Fibroblast of lung (primary cell): ENCODE measurements at regions not wholly inside any gene's neighbourhood (a gene's known extent, or its start where the extent isn't known, plus 50 kb on each side); places are given as distances from the start of the nearest gene placed in this dataset.

Experiments
- EZH2 ChIP-seq: IDR thresholded peaks from 2 replicates; pipeline ENCODE4 v1.5.1; 2012; ENCODE audit warnings: low read length, control low read depth, mild to moderate bottlenecking; ENCODE audit errors: missing control alignments
- TF ChIP-seq, protein P1 (sequence below), 2 donors: IDR thresholded peaks in 1 of 2; conservative IDR thresholded peaks in 1 of 2; 1 replicate in 1 of 2; 2 replicates in 1 of 2; pipeline ENCODE4 v1.5.1; 2011 to 2012; ENCODE audit warnings: low read length in 2 of 2, control low read depth in 1 of 2, inconsistent platforms in 1 of 2, low read depth in 1 of 2, mild to moderate bottlenecking in 1 of 2

DNA sequence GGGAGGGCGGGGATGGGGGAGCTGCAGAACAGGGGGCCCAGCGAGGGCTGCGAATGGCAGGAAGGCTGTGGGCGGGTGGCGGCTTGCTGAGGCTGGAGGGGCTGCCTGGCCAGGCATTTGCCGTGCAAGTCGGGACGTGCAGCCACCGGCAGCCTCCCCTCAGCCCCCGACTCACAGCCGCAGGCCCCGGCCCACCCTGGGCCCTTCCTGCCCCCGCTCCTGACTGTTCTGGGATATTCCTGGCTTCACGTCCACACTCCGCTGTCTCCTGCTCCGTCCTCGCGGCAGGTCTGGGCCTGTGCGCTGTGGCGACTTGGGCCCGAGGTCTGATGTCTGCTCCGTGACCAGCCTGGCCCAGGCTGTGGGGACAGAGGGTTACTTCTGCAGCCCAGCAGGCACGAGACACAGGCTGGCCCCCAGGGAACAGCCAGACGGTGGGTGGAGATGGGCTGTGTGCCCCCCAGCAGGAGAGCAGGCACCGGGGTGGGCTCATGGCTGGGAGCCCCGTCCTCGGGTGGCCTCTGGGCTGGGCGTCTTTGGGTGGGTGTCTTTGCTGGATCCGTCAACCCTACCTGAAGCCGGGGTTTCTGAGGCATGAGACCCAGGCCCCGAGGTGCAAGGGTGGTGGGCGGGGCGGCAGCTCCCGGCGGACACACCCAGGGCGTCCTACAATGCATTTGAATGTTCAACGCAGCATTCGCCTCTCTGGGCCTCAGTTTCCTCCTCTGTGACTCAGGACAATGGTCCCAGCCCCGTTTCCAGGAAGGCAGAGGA, 86.5 kb downstream of the FOXL3 start:
- TF ChIP-seq, protein P1, sequence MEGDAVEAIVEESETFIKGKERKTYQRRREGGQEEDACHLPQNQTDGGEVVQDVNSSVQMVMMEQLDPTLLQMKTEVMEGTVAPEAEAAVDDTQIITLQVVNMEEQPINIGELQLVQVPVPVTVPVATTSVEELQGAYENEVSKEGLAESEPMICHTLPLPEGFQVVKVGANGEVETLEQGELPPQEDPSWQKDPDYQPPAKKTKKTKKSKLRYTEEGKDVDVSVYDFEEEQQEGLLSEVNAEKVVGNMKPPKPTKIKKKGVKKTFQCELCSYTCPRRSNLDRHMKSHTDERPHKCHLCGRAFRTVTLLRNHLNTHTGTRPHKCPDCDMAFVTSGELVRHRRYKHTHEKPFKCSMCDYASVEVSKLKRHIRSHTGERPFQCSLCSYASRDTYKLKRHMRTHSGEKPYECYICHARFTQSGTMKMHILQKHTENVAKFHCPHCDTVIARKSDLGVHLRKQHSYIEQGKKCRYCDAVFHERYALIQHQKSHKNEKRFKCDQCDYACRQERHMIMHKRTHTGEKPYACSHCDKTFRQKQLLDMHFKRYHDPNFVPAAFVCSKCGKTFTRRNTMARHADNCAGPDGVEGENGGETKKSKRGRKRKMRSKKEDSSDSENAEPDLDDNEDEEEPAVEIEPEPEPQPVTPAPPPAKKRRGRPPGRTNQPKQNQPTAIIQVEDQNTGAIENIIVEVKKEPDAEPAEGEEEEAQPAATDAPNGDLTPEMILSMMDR (conservative IDR thresholded peaks at IDR 0.05 in 1 of 2, IDR thresholded peaks at IDR 0.05 in 1 of 2; ENCODE audit: low read depth in 1 of 2, low read length in 2 of 2), result no peak
- TF ChIP-seq EZH2, result no peak
